ENCODE measurements at regions not wholly inside any gene's neighbourhood (a gene's known extent, or its start where the extent isn't known, plus 50 kb on each side); places are given as distances from the start of the nearest gene placed in this dataset.

DNA sequence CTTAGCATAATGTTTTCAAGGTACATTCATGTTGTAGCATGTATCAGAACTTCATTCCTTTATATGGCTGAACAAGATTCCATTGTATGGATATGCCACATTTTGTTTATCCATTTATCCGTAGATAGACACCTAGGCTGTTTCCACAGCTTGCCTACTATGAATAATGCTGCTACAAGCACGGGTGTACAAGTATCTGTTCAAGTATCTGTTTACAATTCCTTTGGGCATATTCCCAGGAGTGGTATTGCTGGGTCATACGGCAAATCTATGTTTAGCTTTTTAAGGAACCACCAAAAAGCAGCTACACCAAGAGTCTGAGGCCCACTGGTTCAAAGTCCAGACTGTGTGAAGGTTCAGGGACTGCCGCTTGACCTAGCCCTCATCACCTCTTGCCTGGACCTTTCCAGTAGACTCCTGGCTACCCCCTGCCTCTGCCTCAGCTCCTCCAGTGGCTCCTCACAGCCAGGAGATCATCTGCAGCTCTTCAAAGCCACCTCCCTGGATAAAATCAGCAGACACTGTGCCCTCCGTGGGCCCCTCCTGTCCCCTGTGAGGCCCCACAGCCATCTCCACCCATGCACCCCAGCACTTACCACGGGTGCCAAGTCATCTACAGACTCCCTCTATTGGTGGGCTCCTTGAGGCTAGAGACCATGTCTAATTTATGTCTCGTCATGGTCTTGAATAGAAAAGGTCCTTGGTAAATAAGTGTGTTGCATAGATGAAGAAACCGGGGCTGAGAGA is 160.3 kb downstream of the MN1 start:
- DNase-seq (no peak), FAIRE-seq (no peak)
- Histone ChIP-seq H3K4me1 (ENCODE audit: control insufficient read depth in 2 of 3, insufficient read depth in 2 of 3, low read depth in 1 of 3, low read length in 3 of 3) (peaks cover 0 to 3% (median 0%) of the 10 kb centered on the region in 3 donors), H3K27me3 (ENCODE audit: control insufficient read depth, insufficient read depth, low read length) (no peaks in the 10 kb centered on the region), H3K4me3 (ENCODE audit: low read length in 3 of 3) (no peak overlapping the region), H3K9ac (ENCODE audit: low read length in 3 of 3) (no peak overlapping the region), H3K27ac (ENCODE audit: low read depth in 2 of 2, low read length in 2 of 2) (no peak overlapping the region), H3K9me3 (ENCODE audit: control insufficient read depth in 2 of 3, insufficient read depth in 1 of 3, low read length in 3 of 3) (no peaks in the 10 kb centered on the region), H3K36me3 (ENCODE audit: control insufficient read depth in 2 of 3, insufficient read depth in 3 of 3, low read length in 3 of 3) (no peaks in the 10 kb centered on the region)
- intact Hi-C loops (cut with DNase I): no loop called here
- TF ChIP-seq, protein P1, sequence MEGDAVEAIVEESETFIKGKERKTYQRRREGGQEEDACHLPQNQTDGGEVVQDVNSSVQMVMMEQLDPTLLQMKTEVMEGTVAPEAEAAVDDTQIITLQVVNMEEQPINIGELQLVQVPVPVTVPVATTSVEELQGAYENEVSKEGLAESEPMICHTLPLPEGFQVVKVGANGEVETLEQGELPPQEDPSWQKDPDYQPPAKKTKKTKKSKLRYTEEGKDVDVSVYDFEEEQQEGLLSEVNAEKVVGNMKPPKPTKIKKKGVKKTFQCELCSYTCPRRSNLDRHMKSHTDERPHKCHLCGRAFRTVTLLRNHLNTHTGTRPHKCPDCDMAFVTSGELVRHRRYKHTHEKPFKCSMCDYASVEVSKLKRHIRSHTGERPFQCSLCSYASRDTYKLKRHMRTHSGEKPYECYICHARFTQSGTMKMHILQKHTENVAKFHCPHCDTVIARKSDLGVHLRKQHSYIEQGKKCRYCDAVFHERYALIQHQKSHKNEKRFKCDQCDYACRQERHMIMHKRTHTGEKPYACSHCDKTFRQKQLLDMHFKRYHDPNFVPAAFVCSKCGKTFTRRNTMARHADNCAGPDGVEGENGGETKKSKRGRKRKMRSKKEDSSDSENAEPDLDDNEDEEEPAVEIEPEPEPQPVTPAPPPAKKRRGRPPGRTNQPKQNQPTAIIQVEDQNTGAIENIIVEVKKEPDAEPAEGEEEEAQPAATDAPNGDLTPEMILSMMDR (IDR thresholded peaks at IDR 0.05; ENCODE audit: borderline replicate concordance, extremely low read depth, insufficient read depth): no peak

DNA sequence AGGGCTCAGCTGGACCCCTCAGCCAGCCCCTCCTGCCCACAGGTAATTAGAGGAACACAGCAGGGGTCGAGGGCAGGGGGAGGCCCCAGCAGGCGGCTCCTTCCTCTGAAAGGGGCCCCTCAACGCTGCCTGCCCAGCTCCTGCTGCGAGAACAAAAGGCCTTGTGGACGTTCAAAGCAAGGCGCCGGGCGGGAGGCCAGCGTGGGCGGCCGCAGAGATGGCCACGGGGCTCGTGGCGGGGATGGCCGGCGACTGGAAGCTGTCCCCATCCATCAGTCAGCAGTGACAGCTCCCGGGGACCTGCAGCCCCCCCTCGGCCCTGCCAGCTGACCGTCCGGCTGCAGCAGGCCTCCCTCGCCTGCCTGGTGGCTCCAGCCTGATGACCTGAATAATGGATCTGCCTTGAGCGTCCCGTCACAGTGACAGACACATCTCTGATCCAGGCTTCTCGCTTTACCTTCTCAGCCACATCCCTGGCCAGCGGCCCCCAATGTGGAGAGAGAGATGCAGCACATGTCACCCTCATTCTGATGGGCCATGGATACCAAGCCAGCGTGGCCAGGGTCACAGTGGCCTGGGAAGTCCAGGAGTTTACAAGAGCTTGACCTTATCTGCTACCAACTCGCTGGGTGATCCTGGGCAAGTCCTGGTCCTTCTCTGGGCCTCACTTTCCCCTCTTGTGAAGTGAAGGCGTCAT is 159.3 kb downstream of the MN1 start:
- H3K9ac ChIP-seq (ENCODE audit: low read length in 3 of 3): no peak overlapping the region
- H3K9me3 ChIP-seq (ENCODE audit: control insufficient read depth in 2 of 3, insufficient read depth in 1 of 3, low read length in 3 of 3): no peaks in the 10 kb centered on the region
- H3K4me3 ChIP-seq (ENCODE audit: low read length in 3 of 3): no peak overlapping the region
- peak in 4 of 5 donors; percentile 40 to 69 (median 60) for DNase-seq
- H3K36me3 ChIP-seq (ENCODE audit: control insufficient read depth in 2 of 3, insufficient read depth in 3 of 3, low read length in 3 of 3): no peaks in the 10 kb centered on the region
- H3K27ac ChIP-seq (ENCODE audit: low read depth in 2 of 2, low read length in 2 of 2): no peak overlapping the region
- intact Hi-C loops (cut with DNase I): no loop called here
- TF ChIP-seq, protein P1 (IDR thresholded peaks at IDR 0.05; ENCODE audit: borderline replicate concordance, extremely low read depth, insufficient read depth): no peak
- H3K4me1 ChIP-seq (ENCODE audit: control insufficient read depth in 2 of 3, insufficient read depth in 2 of 3, low read depth in 1 of 3, low read length in 3 of 3): peaks cover 0 to 3% (median 0%) of the 10 kb centered on the region in 3 donors
- FAIRE-seq: no peak
- H3K27me3 ChIP-seq (ENCODE audit: control insufficient read depth, insufficient read depth, low read length): no peaks in the 10 kb centered on the region

DNA sequence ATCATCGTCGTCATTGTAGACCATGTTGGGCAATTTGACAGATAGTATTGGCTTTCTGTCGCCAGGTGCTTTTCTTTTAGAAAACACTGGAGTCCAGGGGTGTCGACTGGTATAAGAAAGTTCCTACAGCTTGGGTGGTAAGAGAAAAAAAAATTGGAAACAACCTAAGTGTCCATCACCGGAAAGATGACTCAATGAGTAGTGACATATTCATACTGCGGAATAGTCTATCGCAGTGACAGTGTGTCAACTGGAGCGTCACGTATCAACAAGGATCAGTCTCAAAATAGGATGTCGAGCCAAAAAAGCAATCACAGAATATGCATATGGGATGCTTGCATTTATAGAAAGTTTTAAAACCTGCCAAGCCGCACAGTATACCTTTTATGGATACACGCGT is 157.6 kb downstream of the MN1 start:
- intact Hi-C loops (cut with DNase I): no loop called here
- Histone ChIP-seq H3K9me3 (ENCODE audit: control insufficient read depth in 2 of 3, insufficient read depth in 1 of 3, low read length in 3 of 3) (no peaks in the 10 kb centered on the region), H3K4me1 (ENCODE audit: control insufficient read depth in 2 of 3, insufficient read depth in 2 of 3, low read depth in 1 of 3, low read length in 3 of 3) (peaks cover 0 to 2% (median 0%) of the 10 kb centered on the region in 3 donors), H3K9ac (ENCODE audit: low read length in 3 of 3) (no peak overlapping the region), H3K27ac (ENCODE audit: low read depth in 2 of 2, low read length in 2 of 2) (no peak overlapping the region), H3K4me3 (ENCODE audit: low read length in 3 of 3) (no peak overlapping the region), H3K36me3 (ENCODE audit: control insufficient read depth in 2 of 3, insufficient read depth in 3 of 3, low read length in 3 of 3) (no peaks in the 10 kb centered on the region), H3K27me3 (ENCODE audit: control insufficient read depth, insufficient read depth, low read length) (no peaks in the 10 kb centered on the region)
- FAIRE-seq (no peak), DNase-seq (no peak)
- TF ChIP-seq, protein P1 (IDR thresholded peaks at IDR 0.05; ENCODE audit: borderline replicate concordance, extremely low read depth, insufficient read depth): no peak

Data from kidney (tissue), 13 donors.